Osteocyte (in vitro differentiated cells): ENCODE measurements at regions not wholly inside any gene's neighbourhood (a gene's known extent, or its start where the extent isn't known, plus 50 kb on each side); places are given as distances from the start of the nearest gene placed in this dataset.

Source experiments
- DNase-seq: peaks from one replicate; pipeline ENCODE4 v3.0.0; 2021; ENCODE audit warnings: mixed read lengths; ENCODE audit not compliant: unreplicated experiment; ENCODE audit errors: extremely low spot score
- H3K27ac Mint-ChIP-seq: one replicate; pipeline ENCODE4 v1.8.0; 2021; ENCODE audit warnings: mild to moderate bottlenecking, mixed read lengths; ENCODE audit not compliant: unreplicated experiment
- H3K27me3 Mint-ChIP-seq: one replicate; pipeline ENCODE4 v1.8.0; 2021; ENCODE audit warnings: mixed read lengths; ENCODE audit not compliant: unreplicated experiment
- H3K36me3 Mint-ChIP-seq: one replicate; pipeline ENCODE4 v1.8.0; 2021; ENCODE audit warnings: mixed read lengths; ENCODE audit not compliant: unreplicated experiment
- H3K4me1 Mint-ChIP-seq: one replicate; pipeline ENCODE4 v1.8.0; 2021; ENCODE audit warnings: mixed read lengths; ENCODE audit not compliant: unreplicated experiment
- H3K4me3 Mint-ChIP-seq: one replicate; pipeline ENCODE4 v1.8.0; 2021; ENCODE audit warnings: mild to moderate bottlenecking, moderate library complexity, mixed read lengths; ENCODE audit not compliant: unreplicated experiment
- H3K9me3 Mint-ChIP-seq: one replicate; pipeline ENCODE4 v1.8.0; 2021; ENCODE audit warnings: mixed read lengths; ENCODE audit not compliant: unreplicated experiment
- TF ChIP-seq, protein P1 (sequence below): fragments of 200-600 bp; sonication (generic); IDR thresholded peaks from 2 replicates; pipeline ENCODE4 v1.5.0; 2021; ENCODE audit warnings: antibody characterized with exemption, mild to moderate bottlenecking, moderate library complexity

- H3K4me1 Mint-ChIP-seq, result no peaks in the 10 kb centered on the region
- no peak overlapping the region for H3K27ac Mint-ChIP-seq
- H3K4me3 Mint-ChIP-seq, result no peak overlapping the region
- H3K36me3 Mint-ChIP-seq, result no peaks in the 10 kb centered on the region
- TF ChIP-seq, protein P1, sequence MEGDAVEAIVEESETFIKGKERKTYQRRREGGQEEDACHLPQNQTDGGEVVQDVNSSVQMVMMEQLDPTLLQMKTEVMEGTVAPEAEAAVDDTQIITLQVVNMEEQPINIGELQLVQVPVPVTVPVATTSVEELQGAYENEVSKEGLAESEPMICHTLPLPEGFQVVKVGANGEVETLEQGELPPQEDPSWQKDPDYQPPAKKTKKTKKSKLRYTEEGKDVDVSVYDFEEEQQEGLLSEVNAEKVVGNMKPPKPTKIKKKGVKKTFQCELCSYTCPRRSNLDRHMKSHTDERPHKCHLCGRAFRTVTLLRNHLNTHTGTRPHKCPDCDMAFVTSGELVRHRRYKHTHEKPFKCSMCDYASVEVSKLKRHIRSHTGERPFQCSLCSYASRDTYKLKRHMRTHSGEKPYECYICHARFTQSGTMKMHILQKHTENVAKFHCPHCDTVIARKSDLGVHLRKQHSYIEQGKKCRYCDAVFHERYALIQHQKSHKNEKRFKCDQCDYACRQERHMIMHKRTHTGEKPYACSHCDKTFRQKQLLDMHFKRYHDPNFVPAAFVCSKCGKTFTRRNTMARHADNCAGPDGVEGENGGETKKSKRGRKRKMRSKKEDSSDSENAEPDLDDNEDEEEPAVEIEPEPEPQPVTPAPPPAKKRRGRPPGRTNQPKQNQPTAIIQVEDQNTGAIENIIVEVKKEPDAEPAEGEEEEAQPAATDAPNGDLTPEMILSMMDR, result no peak
- no peaks in the 10 kb centered on the region for H3K9me3 Mint-ChIP-seq
- H3K27me3 Mint-ChIP-seq, result peaks cover 5% of the 10 kb centered on the region
- no peak for DNase-seq
Observed at GRCh38 chr15:61511756-61512155, 282.7 kb upstream of the RORA start.

GRCh38 chr15:61511089-61511488 is 282.0 kb upstream of the RORA start:
- H3K27me3 Mint-ChIP-seq, result peaks cover 5% of the 10 kb centered on the region
- no peaks in the 10 kb centered on the region for H3K4me1 Mint-ChIP-seq
- no peak overlapping the region for H3K27ac Mint-ChIP-seq

DNA sequence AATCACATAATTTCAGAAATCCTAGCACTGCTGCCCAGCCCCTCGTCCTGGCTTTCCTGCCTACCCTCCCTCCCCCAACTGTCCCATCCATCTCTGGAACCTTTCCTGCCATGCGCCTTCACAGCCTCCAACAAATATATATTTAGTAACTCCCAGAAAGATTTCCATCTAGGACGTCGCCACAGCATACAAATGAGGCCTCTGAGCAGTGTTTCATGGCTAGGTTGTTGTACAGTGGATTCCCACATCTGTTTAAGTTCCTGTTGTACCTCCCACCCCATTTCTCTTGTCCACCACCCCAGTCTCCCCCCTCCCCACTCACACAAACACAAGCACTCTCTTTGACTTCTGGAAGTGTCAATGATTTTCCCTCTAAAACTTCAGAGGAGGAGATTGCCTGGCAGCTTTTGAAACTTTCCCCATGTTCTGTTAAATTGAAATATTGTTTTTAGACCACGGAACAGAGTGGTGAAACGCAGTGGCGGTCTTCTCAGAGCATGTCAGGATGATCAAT is 280.3 kb upstream of the RORA start:
- no peak for DNase-seq
- H3K4me1 Mint-ChIP-seq, result no peaks in the 10 kb centered on the region
- H3K4me3 Mint-ChIP-seq, result no peak overlapping the region
- H3K27me3 Mint-ChIP-seq, result peaks cover 5% of the 10 kb centered on the region
- TF ChIP-seq, protein P1, result no peak
- no peaks in the 10 kb centered on the region for H3K9me3 Mint-ChIP-seq
- no peaks in the 10 kb centered on the region for H3K36me3 Mint-ChIP-seq
- no peak overlapping the region for H3K27ac Mint-ChIP-seq

More at GRCh38 chr15:61511089-61511488, 282.0 kb upstream of the RORA start:
- TF ChIP-seq, protein P1, result no peak
- no peaks in the 10 kb centered on the region for H3K36me3 Mint-ChIP-seq
- H3K4me3 Mint-ChIP-seq, result no peak overlapping the region
- no peaks in the 10 kb centered on the region for H3K9me3 Mint-ChIP-seq
- no peak for DNase-seq

DNA sequence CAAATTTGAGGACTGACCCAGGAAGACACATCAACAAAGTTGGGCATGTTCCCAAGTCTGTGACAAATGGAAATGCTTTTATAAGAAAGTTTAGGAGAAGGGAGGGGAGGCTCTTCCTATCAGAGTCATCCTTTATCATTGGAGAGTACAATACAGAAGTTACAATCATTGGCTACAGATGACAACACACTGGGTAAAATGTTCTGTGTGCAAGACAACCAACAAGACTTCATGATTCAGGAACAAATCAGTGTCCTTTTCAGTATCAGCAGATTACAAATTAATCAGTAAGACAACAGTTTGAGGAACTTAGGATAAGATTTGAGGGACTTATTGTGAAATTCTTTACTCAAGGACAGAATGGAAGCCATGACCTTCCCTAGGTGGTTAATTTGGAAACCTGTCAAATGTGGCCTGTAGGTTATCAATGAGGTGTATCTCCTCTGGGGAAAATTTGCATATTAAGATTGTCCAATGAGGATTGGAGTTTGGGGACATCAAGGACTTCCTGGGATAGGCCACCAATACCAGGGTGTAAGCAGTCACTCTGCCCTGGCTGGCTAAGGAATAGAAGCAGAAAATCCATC is 274.4 kb upstream of the RORA start:
- H3K27ac Mint-ChIP-seq, result no peak overlapping the region
- H3K9me3 Mint-ChIP-seq, result no peaks in the 10 kb centered on the region
- peaks cover 24% of the 10 kb centered on the region for H3K27me3 Mint-ChIP-seq
- H3K36me3 Mint-ChIP-seq, result no peaks in the 10 kb centered on the region
- TF ChIP-seq, protein P1, result no peak
- H3K4me1 Mint-ChIP-seq, result no peaks in the 10 kb centered on the region
- DNase-seq, result no peak
- H3K4me3 Mint-ChIP-seq, result no peak overlapping the region

DNA sequence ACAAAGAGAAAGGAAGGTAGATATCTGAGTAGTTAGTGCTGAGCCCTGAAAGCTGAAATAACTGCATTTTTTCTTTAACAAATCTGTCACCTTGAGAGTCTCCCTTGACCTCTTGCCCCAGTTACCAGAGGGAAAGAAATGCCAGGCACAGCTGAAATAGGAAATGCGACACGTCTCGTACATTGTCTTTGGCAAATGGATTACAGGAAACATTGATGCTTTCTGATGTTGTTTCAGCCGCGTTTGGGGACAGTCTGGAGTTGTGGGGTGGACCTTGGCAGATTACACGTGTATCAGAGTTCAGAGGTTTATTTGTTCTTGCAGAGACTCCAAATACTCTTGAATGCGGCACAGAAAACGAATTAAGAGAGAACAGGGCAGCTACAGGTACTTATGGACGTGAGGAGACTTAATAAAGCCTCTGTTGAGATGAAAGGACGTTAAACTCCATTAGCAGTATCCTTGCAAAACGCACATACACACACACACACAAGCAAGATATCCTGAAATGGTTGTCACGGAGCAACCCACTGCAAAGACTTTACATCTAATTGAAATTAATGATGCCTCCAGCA is 272.8 kb upstream of the RORA start:
- Mint-ChIP-seq H3K27ac (no peak overlapping the region), H3K4me3 (no peak overlapping the region), H3K9me3 (no peaks in the 10 kb centered on the region), H3K36me3 (no peaks in the 10 kb centered on the region), H3K4me1 (no peaks in the 10 kb centered on the region), H3K27me3 (peaks cover 22% of the 10 kb centered on the region)
- TF ChIP-seq, protein P1, result no peak
- DNase-seq, result no peak
